Umbilical cord (tissue), 1 donor: ENCODE measurements at regions not wholly inside any gene's neighbourhood (a gene's known extent, or its start where the extent isn't known, plus 50 kb on each side); places are given as distances from the start of the nearest gene placed in this dataset.
A peak's percentile ranks its signal among the peaks of the same experiment; 100 is the strongest.
"Not testable (repeated sequence)": the region's sequence is repeated elsewhere in the genome, so short reads cannot be mapped to it uniquely, and the experiment has no call there.

Source experiments
- DNase-seq: peaks from one replicate; pipeline ENCODE4 v3.0.0-alpha.2; 2015; ENCODE audit warnings: low spot score

GRCh38 chr13:96934889-96935489 is 59.3 kb downstream of the OXGR1 start:
- DNase-seq, result no peak

DNA sequence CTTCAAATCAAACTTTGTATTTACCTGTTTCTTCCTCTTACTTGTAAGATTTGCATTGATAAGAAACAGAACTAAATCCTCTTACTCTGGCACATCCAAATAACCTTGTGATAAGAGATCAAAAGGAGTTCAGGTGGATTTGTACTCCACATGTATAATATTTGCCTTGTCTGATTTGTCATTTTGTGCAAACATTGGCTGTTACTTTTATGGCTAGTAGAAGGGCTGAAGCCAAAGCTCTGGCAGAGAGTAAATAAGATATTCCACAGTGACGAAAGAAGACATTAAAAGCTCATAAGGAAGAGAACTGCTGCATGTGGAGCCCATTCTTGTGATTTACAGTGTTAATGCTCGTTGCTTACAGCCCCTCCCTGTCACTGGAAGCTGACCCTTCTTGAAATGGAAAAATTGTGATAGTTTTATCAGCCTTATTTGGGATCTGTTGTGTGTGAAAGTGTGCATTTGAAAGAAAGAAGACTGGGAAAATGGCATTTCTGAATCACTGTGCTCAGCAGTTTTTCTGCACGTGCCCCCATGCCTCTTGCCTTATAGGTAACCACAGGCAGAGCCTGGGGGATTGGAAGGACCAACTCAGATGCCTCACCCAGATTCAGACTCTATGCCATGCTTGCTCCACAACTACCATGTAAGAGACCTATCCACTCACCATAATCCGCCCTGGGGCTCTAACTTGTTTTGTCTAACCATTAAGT is 68.2 kb downstream of the OXGR1 start:
- DNase-seq, result no peak

GRCh38 chr13:96925477-96925876 is 68.8 kb downstream of the OXGR1 start:
- DNase-seq, result no peak

GRCh38 chr13:96918861-96919631 is 75.2 kb downstream of the OXGR1 start:
- not testable (repeated sequence) for DNase-seq

DNA sequence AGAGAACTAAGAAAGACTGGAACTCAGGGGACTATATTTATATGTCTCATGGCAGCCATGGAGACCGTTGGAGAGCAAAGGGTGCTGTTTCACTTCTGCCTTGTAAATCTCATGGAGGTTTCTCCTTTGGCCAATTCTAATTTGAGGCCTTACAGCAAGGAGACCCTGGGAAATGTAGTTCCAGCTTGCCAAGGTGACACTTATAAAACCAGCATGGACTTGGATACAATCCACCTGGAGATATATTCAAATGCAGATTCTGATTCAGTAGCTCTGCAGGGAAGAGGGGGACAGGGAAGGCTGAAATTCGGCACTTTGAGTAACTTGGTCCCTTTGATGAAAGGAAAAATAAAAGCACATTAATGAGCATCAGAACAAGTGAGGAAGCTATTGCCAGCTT is 90.0 kb downstream of the OXGR1 start:
- DNase-seq, result no peak

GRCh38 chr13:96903085-96903484 is 91.2 kb downstream of the OXGR1 start:
- DNase-seq, result no peak

- DNase-seq, result no peak
Measured at GRCh38 chr13:96900986-96901385, 93.3 kb downstream of the OXGR1 start.

DNA sequence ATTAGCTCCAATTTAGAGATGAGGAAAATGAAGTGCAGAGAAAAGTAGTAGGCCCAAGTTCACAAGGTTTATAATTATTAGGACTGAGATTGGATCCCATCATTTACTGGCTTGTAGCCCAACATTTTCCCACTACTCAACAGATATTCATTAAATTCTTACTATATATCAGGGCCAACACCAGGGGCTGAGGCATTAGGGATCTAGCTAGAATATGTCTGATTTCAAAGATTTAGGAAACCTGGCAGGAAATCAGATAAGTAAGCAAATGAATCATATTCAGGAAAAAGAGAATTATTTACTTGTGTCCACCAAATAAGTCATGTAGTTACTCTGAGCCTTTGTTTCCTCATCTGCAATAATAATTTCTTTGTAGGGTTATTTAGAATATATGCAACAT is 94.3 kb downstream of the OXGR1 start:
- DNase-seq, result no peak

DNA sequence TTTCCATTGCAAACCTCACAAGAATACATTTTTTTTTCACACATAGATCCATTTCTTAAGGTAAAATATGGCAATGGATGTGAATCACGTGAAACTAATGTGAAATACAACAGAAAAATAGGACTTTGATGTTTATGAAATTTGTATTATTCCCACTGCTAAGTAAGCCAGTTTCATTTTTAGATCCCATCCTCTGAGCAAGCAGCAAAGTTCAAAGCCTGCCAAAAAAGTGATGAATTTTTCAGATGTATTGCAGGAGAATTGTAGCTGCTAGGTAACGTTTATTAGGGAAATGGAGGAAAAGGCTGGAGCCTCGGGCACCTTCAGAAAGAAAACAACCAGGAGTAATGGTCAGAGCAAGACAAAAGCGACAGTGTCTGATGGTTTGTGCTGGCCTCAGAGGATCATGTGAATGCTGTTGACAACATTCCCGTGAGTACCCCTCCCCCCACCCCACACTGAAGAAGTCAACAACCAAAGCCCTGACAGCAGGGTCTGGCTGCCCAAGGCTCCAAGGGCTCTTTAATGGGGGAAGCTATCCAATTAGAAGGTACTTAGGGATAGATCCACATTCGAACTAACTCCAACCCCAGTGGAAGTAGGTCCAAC is 95.5 kb downstream of the OXGR1 start:
- no peak for DNase-seq

DNA sequence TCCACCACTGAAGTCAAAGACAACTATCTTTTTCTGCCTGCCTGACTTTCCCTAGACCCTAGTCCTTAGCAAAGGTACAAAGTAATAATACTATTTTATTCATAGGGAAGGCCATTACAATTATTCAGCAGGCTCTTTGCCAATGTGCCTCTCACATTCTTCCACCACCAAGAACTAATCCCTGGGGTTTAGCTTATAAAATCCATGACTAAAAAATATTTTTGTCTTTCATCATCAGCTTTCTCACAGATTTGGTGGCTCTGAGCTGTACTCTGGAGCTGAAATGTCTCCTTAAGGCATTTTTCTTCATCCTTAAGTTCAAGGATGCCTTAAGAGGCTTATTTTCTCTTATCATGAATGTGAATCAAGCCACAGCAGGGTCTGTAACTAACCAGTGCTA is 96.1 kb downstream of the OXGR1 start:
- peak; percentile 71 for DNase-seq
